Panc1 (cell line): ENCODE measurements at regions not wholly inside any gene's neighbourhood (a gene's known extent, or its start where the extent isn't known, plus 50 kb on each side); places are given as distances from the start of the nearest gene placed in this dataset.

Source experiments
- ATAC-seq: fragments of 200-7000 bp; cut with Tn5 transposase; 2 replicates; pipeline ENCODE4 v1.9.1; 2020; ENCODE audit warnings: mild to moderate bottlenecking, moderate library complexity
- BruUV-seq: library from RNA; stranded (reverse); fragments of 400-500 nt; replicated peaks from 2 replicates; lab custom pipeline; 2021; lab: Mats Ljungman, UMichigan
- CTCF ChIA-PET: fragments of 300-600 bp; sonication (Branson Sonifier 250); formaldehyde crosslinking; loops from one replicate; lab custom pipeline; 2022; ENCODE audit warnings: antibody characterized with exemption; lab: Charles Lee
- POLR2A ChIA-PET: fragments of 300-600 bp; sonication (Branson Sonifier 250); formaldehyde crosslinking; loops from one replicate; lab custom pipeline; 2022; ENCODE audit warnings: antibody characterized with exemption; lab: Charles Lee
- DNase-seq: peaks from one replicate; pipeline ENCODE4 v3.0.0-alpha.2; 2010; ENCODE audit warnings: low read depth, low spot score
- H3K27ac ChIP-seq: 2 replicates; pipeline ENCODE4 v1.5.1; 2011; ENCODE audit warnings: mild to moderate bottlenecking, low read length, inconsistent platforms
- H3K27me3 ChIP-seq: fragments of 200-500 bp; sonication (Bioruptor generic); 2 replicates; pipeline ENCODE4 v1.6.0; 2014; ENCODE audit warnings: low read length, inconsistent platforms; ENCODE audit not compliant: control insufficient read depth, insufficient read depth
- H3K36me3 ChIP-seq: fragments of 200-500 bp; sonication (Bioruptor generic); 2 replicates; pipeline ENCODE4 v1.5.1; 2014; ENCODE audit warnings: inconsistent platforms, mild to moderate bottlenecking, low read length, moderate library complexity; ENCODE audit not compliant: control insufficient read depth, insufficient read depth
- H3K4me1 ChIP-seq: 2 replicates; pipeline ENCODE4 v1.5.1; 2011; ENCODE audit warnings: inconsistent platforms, mild to moderate bottlenecking, low read length, moderate library complexity; ENCODE audit not compliant: control insufficient read depth, insufficient read depth
- H3K4me3 ChIP-seq, 2 experiments: 2 replicates each; pipeline ENCODE4 v1.5.1; 2011 to 2012; ENCODE audit warnings: low read depth in 2 of 2, low read length in 2 of 2, mild to moderate bottlenecking in 2 of 2, inconsistent platforms in 1 of 2, moderate library complexity in 1 of 2
- H3K9me3 ChIP-seq: fragments of 200-500 bp; sonication (Bioruptor generic); 2 replicates; pipeline ENCODE4 v1.5.1; 2014; ENCODE audit warnings: low read depth, mild to moderate bottlenecking, inconsistent platforms, low read length, moderate library complexity; ENCODE audit not compliant: control insufficient read depth, insufficient read depth
- CTCF ChIP-seq: fragments of 450-650 bp; IDR thresholded peaks from 2 replicates; pipeline ENCODE4 v1.5.1; 2017; ENCODE audit warnings: mild to moderate bottlenecking
- POLR2AphosphoS5 ChIP-seq: IDR thresholded peaks from 2 replicates; pipeline ENCODE4 v1.6.1; 2012; ENCODE audit warnings: mild to moderate bottlenecking, low read depth, low read length, moderate library complexity
- REST ChIP-seq, 2 experiments: IDR thresholded peaks; 2 replicates each; pipeline ENCODE4 v1.6.1; 2011 to 2012; ENCODE audit warnings: low read depth in 2 of 2, control low read depth in 1 of 2, low read length in 1 of 2, mild to moderate bottlenecking in 1 of 2, moderate library complexity in 1 of 2; ENCODE audit not compliant: insufficient read depth in 1 of 2
- SIN3A ChIP-seq: IDR thresholded peaks from 2 replicates; pipeline ENCODE4 v1.6.1; 2012; ENCODE audit warnings: low read depth, mild to moderate bottlenecking, low read length, moderate library complexity, borderline replicate concordance; ENCODE audit not compliant: insufficient read depth
- TCF7L2 ChIP-seq: IDR thresholded peaks from 2 replicates; pipeline ENCODE4 v1.6.1; 2011; ENCODE audit warnings: mild to moderate bottlenecking, low read depth, low read length, inconsistent platforms
- in situ Hi-C: cut with HindIII; loops from 2 replicates; pipeline ENCODE4 v1.10.0; 2016; ENCODE audit warnings: low sequenced_read_pairs, low pct_unique_long_range_greater_than_20kb
- intact Hi-C: fragments of 100-400 bp; cut with micrococcal nuclease; formaldehyde crosslinking; loops from one replicate; pipeline ENCODE4 v1.10.0; 2022; ENCODE audit not compliant: unreplicated experiment

- no TSS peak for BruUV-seq
- intact Hi-C loops = no loop called here
- ChIA-PET CTCF (no interaction called here), POLR2A (no interaction called here)
- no peaks in the 10 kb centered on the region for H3K36me3 ChIP-seq
- no peaks in the 10 kb centered on the region for H3K9me3 ChIP-seq
- no peak for TF ChIP-seq TCF7L2
- TF ChIP-seq REST (IDR thresholded peaks at IDR 0.05; ENCODE audit: insufficient read depth in 1 of 2, low read depth in 2 of 2, low read length in 1 of 2) = no peak
- TF ChIP-seq CTCF = no peak
- no peak for TF ChIP-seq POLR2AphosphoS5
- TF ChIP-seq SIN3A = no peak
- H3K27ac ChIP-seq = no peak overlapping the region
- in situ Hi-C loops = no loop called here
- H3K4me3 ChIP-seq = no peak overlapping the region
- H3K27me3 ChIP-seq = no peaks in the 10 kb centered on the region
- no peaks in the 10 kb centered on the region for H3K4me1 ChIP-seq
- ATAC-seq (no peak), DNase-seq (no peak)
Measured at GRCh38 chr2:240300261-240300821, 135.1 kb upstream of the GPC1 start.

- Histone ChIP-seq H3K27ac (no peak overlapping the region), H3K4me1 (no peaks in the 10 kb centered on the region), H3K36me3 (no peaks in the 10 kb centered on the region), H3K27me3 (no peaks in the 10 kb centered on the region), H3K9me3 (no peaks in the 10 kb centered on the region), H3K4me3 (no peak overlapping the region)
- CTCF ChIA-PET = no interaction called here
- intact Hi-C loops (no loop called here), in situ Hi-C loops (no loop called here)
- no peak for DNase-seq
- POLR2A ChIA-PET = no interaction called here
- no peak for TF ChIP-seq TCF7L2
- no peak for TF ChIP-seq SIN3A
- no peak for TF ChIP-seq REST (IDR thresholded peaks at IDR 0.05; ENCODE audit: insufficient read depth in 1 of 2, low read depth in 2 of 2, low read length in 1 of 2)
- no peak for TF ChIP-seq POLR2AphosphoS5
- no peak for ATAC-seq
- BruUV-seq = no TSS peak
Measured at GRCh38 chr2:240300840-240301239, 134.6 kb upstream of the GPC1 start.
